ENCODE measurements at regions not wholly inside any gene's neighbourhood (a gene's known extent, or its start where the extent isn't known, plus 50 kb on each side); places are given as distances from the start of the nearest gene placed in this dataset.

DNA sequence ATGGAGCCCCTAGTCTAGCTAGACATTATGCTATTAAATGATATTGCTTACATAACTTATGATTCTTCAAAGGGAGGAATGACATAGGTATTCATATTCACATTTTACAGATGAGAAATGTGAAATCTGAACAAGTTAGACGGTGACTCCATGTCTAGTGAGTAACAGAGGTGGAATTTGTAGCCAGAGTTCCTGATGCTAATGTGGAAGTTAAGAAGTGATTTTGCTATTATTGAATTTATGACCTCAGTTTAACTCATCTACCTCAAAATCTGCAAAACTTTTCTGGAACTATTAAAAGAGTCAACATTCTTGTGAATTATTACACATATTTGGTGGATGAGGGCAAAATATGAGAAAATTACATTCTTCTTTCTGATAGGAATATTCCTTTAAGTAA, 347.6 kb upstream of the MMS22L start:
- intact Hi-C loops (cut with micrococcal nuclease) = no loop called here
- DNase-seq (no peak), ATAC-seq (ENCODE audit: low read depth) (no peak)
- no peak for TF ChIP-seq EZH2 (IDR thresholded peaks at IDR 0.05; ENCODE audit: borderline replicate concordance, insufficient read depth, low read depth, low read length, poor library complexity, severe bottlenecking)
- TF ChIP-seq, protein P1, sequence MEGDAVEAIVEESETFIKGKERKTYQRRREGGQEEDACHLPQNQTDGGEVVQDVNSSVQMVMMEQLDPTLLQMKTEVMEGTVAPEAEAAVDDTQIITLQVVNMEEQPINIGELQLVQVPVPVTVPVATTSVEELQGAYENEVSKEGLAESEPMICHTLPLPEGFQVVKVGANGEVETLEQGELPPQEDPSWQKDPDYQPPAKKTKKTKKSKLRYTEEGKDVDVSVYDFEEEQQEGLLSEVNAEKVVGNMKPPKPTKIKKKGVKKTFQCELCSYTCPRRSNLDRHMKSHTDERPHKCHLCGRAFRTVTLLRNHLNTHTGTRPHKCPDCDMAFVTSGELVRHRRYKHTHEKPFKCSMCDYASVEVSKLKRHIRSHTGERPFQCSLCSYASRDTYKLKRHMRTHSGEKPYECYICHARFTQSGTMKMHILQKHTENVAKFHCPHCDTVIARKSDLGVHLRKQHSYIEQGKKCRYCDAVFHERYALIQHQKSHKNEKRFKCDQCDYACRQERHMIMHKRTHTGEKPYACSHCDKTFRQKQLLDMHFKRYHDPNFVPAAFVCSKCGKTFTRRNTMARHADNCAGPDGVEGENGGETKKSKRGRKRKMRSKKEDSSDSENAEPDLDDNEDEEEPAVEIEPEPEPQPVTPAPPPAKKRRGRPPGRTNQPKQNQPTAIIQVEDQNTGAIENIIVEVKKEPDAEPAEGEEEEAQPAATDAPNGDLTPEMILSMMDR (IDR thresholded peaks at IDR 0.05) = no peak
- Histone ChIP-seq H4K20me1 (ENCODE audit: control insufficient read depth, insufficient read depth, low read length, poor library complexity, severe bottlenecking) (no peaks in the 10 kb centered on the region), H2AFZ (ENCODE audit: insufficient read depth, low read depth, low read length, poor library complexity, severe bottlenecking) (no peak overlapping the region), H3K27ac (ENCODE audit: low read length in 2 of 2) (no peak overlapping the region), H3K79me2 (ENCODE audit: control insufficient read depth, insufficient read depth, low read length) (no peaks in the 10 kb centered on the region), H3K36me3 (replicated peaks in 1 of 2; ENCODE audit: control extremely low read depth in 1 of 2, control insufficient read depth in 1 of 2, extremely low read depth in 1 of 2, insufficient read depth in 2 of 2, low read length in 1 of 2) (no peaks in the 10 kb centered on the region), H3K4me3 (ENCODE audit: control extremely low read depth in 1 of 5, extremely low read depth in 1 of 5, insufficient read depth in 1 of 5, low read depth in 2 of 5, low read length in 4 of 5) (no peak overlapping the region), H3K4me1 (ENCODE audit: control insufficient read depth in 2 of 2, insufficient read depth in 2 of 2, low read length in 2 of 2) (no peaks in the 10 kb centered on the region), H3K4me2 (replicated peaks; ENCODE audit: low read depth, low read length, poor library complexity, severe bottlenecking) (no peak overlapping the region), H3K27me3 (replicated peaks in 1 of 4; ENCODE audit: control extremely low read depth in 1 of 4, control insufficient read depth in 3 of 4, insufficient read depth in 4 of 4, low read length in 3 of 4) (no peaks in the 10 kb centered on the region), H3K9ac (ENCODE audit: low read length) (no peak overlapping the region), H3K9me3 (ENCODE audit: control extremely low read depth in 1 of 3, control insufficient read depth in 2 of 3, insufficient read depth in 1 of 3, low read length in 2 of 3) (no peaks in the 10 kb centered on the region)
- Mint-ChIP-seq H3K4me1 (no peaks in the 10 kb centered on the region), H3K9me3 (ENCODE audit: insufficient read depth) (no peaks in the 10 kb centered on the region), H3K27me3 (no peaks in the 10 kb centered on the region), H3K27ac (no peak overlapping the region), H3K4me3 (no peak overlapping the region)
- WGBS (ENCODE audit: insufficient coverage) = no CpG with 5 or more reads among the region's 1 CpG
- CTCF ChIA-PET = no interaction called here
- POLR2A ChIA-PET = no interaction called here

DNA sequence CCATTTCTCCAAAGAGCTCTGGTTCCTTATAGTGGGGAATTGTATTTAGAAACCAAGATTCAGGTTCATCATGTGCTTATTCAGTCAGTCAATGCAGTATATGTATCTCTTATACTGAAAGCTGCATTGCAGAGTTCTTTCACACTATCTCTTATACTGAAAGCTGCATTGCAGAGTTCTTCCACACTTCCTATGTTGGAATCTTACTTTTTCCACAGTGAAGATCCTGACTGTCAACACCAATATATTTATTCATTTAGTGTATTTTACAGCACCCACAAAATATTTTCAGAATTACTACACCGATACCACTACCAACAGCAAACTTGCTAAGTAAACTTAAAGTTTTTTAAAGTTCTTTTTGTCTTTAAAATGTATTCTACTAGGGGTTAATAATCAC, 349.3 kb upstream of the MMS22L start:
- no CpG with 5 or more reads among the region's 1 CpG for WGBS (ENCODE audit: insufficient coverage)
- ATAC-seq (ENCODE audit: low read depth) (no peak), DNase-seq (no peak)
- Histone ChIP-seq H3K9ac (ENCODE audit: low read length) (no peak overlapping the region), H3K27ac (ENCODE audit: low read length in 2 of 2) (no peak overlapping the region), H3K9me3 (ENCODE audit: control extremely low read depth in 1 of 3, control insufficient read depth in 2 of 3, insufficient read depth in 1 of 3, low read length in 2 of 3) (no peaks in the 10 kb centered on the region), H3K79me2 (ENCODE audit: control insufficient read depth, insufficient read depth, low read length) (no peaks in the 10 kb centered on the region), H4K20me1 (ENCODE audit: control insufficient read depth, insufficient read depth, low read length, poor library complexity, severe bottlenecking) (no peaks in the 10 kb centered on the region), H3K36me3 (replicated peaks in 1 of 2; ENCODE audit: control extremely low read depth in 1 of 2, control insufficient read depth in 1 of 2, extremely low read depth in 1 of 2, insufficient read depth in 2 of 2, low read length in 1 of 2) (no peaks in the 10 kb centered on the region), H3K4me2 (replicated peaks; ENCODE audit: low read depth, low read length, poor library complexity, severe bottlenecking) (no peak overlapping the region), H3K4me1 (ENCODE audit: control insufficient read depth in 2 of 2, insufficient read depth in 2 of 2, low read length in 2 of 2) (no peaks in the 10 kb centered on the region), H3K4me3 (ENCODE audit: control extremely low read depth in 1 of 5, extremely low read depth in 1 of 5, insufficient read depth in 1 of 5, low read depth in 2 of 5, low read length in 4 of 5) (no peak overlapping the region), H2AFZ (ENCODE audit: insufficient read depth, low read depth, low read length, poor library complexity, severe bottlenecking) (no peak overlapping the region), H3K27me3 (replicated peaks in 1 of 4; ENCODE audit: control extremely low read depth in 1 of 4, control insufficient read depth in 3 of 4, insufficient read depth in 4 of 4, low read length in 3 of 4) (no peaks in the 10 kb centered on the region)
- no peak overlapping the region for H3K4me3 Mint-ChIP-seq
- no peaks in the 10 kb centered on the region for H3K4me1 Mint-ChIP-seq
- CTCF ChIA-PET = no interaction called here
- POLR2A ChIA-PET = no interaction called here
- H3K9me3 Mint-ChIP-seq (ENCODE audit: insufficient read depth) = no peaks in the 10 kb centered on the region
- TF ChIP-seq, protein P1 (IDR thresholded peaks at IDR 0.05) = no peak
- TF ChIP-seq EZH2 (IDR thresholded peaks at IDR 0.05; ENCODE audit: borderline replicate concordance, insufficient read depth, low read depth, low read length, poor library complexity, severe bottlenecking) = no peak
- H3K27ac Mint-ChIP-seq = no peak overlapping the region
- H3K27me3 Mint-ChIP-seq = no peaks in the 10 kb centered on the region
- intact Hi-C loops (cut with micrococcal nuclease) = no loop called here

Measured in B cell (primary cell).